GM21515 (cell line): ENCODE measurements at regions not wholly inside any gene's neighbourhood (a gene's known extent, or its start where the extent isn't known, plus 50 kb on each side); places are given as distances from the start of the nearest gene placed in this dataset.

Source experiments
- ATAC-seq: cut with Tn5 transposase; IDR thresholded peaks from one replicate; pipeline ENCODE4 v1.9.1; 2021; ENCODE audit not compliant: unreplicated experiment

DNA sequence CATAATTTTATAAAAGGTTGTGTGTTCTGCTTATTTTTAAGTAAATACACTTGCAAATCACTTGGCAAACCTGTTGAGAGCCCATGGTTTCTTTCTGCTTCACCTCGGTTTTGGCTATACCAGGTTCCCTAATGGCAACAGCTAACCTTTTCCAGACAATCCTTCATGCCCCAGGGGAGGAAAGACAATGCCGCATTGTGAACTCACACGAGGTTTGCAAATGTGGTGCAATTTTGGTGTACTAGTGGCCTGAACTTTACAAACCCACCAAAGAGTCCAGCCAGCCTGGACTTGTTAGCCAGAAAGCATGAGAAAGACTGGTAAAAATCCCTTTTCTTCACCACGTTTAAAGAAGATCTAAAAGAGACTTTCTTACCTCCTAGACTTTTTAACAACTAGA, 84.8 kb upstream of the SOX4 start:
- no peak for ATAC-seq

- ATAC-seq, result no peak
Observed at GRCh38 chr6:21511891-21512550, 81.5 kb upstream of the SOX4 start.

DNA sequence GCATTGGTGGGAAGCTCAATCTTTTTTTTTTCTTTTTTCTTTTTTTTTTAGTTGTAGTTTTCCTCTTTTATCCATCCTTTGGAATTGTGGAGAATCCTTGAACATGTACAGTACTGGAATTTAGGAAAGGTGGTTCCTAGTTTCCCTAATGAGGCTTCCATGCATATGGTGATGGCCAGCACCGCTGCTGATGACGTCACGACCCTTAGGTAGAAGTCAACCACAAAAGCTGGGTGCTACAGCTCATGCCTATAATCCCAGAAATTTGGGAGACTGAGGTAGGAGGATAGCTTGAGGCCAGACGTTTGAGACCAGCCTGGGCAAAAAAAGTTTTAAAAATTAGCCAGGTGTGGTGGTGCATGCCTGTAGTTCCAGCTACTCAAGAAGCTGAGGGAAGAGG, 79.3 kb upstream of the SOX4 start:
- no peak for ATAC-seq

DNA sequence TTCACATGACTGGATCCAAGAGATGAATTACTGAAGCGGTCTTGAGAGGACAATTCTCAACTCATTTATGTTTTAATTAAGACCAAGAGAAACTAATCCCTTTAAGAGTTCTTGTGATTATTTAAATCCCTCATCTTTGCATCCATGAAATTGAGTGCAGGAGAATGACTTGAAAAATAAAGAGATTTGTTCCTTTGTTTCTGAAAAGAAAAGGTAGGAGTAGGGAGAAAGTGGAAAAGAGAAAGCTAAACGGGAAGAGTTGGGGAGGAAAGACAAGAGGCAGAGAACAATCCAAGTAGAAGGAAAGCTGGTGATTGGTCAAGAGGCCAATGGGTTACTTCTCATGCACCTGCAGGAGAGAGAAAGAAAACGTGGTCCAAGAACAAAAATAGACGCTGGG, 75.2 kb upstream of the SOX4 start:
- no peak for ATAC-seq

DNA sequence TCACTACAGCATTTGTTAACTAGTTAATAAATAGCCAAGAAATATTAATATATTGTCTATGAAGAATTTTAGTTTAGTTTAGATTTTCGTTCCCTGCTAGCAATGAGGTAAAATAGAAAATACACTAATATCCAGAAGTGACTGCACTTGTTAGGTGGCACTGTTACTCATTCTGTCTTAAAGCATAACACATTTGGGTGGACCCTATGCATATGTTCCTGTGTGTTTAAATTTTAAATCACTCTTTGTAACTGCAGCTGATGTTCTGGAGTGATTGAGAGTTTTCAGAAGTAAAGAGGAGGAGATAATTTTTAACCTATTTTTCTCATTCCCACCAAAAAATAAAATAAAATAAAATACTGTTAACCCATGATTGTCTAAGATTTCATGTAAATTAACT, 73.9 kb upstream of the SOX4 start:
- no peak for ATAC-seq

DNA sequence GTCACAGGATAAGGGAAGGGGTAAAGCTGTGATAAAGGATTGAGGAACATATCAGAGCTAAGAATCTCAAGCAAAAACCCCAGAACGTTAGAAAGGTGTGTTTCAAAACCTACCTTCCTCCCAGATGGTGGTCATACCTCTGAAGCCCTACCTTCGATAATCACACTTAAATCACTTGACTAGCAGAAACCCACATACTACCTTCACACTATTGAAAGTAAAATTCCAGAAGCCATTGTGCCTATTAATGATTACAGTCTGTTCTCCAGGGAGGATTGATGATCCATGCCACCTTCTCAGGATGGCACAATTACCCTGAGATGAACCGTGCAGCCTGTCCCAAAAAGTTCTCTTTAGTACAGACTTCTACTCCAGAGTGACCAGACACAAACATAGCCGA, 72.3 kb upstream of the SOX4 start:
- no peak for ATAC-seq

DNA sequence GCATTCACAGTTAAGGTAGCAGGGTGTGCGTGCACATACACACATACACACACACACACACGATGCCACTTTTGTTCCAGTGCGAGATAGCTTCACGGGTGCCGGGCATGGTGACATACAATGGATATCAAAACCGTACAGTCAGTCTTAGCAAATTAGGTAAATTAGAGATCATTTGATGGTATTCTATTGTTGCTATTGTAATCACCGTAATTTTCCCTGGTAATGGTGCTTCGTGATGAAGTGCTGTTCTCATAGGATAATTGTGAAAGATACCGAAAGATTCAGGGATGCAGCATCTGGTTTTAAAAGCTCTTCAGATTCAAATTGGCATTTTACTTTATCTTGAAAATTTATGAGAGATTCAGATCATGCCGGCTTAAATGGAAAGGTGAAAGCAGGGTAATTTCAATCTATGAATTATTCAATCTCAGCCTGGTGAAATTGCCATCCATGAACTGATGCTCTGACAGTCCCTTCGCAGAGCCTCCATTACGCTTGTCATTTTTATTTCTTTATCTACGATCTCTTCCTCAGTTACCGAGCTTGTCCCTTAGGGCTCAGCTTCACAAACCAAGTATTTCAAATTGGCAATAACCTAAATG, 71.3 kb upstream of the SOX4 start:
- no peak for ATAC-seq

DNA sequence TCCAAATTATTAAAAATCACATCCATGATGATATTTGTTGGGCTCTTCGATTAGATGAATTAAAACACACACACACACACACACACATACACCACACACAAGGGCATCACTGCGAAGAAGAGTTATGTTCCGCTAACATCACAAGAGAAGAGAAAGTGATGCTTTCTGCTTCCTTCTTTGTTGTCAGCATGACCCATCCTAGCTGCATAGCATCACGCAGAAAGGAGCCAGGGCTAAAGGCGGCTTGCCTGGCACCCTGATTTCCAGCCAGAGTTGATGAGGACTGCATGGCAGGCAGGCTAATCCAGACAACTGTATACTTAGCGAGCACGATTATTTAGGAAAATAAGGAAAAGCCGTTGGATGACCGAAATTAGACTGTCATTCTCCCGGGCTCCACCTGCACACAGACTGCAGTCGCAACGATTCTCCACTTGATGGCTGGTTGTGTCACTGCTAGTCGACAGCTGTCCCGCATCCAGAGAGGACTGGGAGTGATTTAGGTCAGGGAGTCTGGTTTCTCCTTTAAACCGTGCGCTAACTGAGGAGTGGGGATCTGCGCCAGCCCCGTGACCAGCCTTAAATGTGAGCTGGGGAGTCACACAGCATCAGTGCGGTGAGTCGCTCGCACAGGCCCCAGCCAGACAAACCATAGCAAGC, 70.6 kb upstream of the SOX4 start:
- ATAC-seq, result no peak

GRCh38 chr6:21523652-21524051, 69.9 kb upstream of the SOX4 start:
- no peak for ATAC-seq

DNA sequence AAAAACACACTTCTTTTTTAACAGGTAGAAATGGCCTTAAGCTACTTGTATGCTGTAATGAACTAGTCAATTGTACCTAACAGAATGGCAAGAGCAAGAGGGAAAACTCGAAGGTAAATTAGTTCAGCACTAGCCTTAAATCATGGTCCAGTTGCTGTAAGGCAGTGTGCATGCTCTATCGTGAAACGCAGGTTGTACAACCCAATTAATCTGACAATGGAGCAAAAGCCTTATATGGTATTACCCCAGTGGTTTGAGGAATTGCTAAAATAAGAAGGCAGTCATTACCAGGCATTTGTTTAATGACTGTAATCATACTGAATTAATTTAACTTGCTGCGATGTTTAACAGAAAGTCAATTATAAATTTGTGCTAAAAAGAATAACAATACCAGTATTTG, 69.3 kb upstream of the SOX4 start:
- ATAC-seq, result no peak

DNA sequence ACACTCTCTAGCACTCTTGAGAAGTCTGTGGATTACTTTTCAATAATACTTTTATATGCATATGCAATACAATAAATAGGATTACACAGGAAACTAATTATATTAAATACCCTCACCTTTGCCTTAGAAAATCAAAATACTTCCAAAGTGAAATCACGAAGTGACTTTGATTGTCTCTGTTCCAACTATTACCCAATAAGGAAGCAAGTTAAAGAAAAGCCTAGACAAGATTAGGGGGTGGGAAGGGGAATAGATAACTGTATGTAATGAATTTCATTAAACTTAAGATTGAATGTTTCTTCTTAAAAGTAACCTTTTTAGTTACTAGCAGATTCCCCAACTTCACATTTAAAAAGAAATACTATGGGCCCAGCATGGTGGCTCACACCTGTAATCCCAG, 66.6 kb upstream of the SOX4 start:
- ATAC-seq, result no peak

GRCh38 chr6:21527731-21528130, 65.8 kb upstream of the SOX4 start:
- no peak for ATAC-seq

DNA sequence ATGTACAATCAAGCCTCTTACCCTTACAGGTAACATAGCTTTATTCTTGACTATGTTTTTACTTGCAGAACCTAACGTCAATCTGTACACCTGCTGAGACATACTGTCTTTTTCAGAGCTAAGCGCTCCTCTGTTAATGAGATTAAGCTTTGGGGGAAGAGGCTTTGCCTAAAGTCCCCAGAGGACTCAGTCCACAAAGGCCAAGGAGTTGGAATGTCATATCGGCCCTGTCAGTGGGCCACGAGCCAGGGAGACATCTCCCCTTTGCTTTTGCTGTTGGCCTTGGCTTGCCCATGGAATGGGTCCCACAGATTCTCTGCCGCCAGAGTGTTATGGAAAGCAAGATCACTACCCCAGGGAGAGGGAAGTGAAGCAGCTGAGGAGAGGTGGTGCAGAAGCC, 64.1 kb upstream of the SOX4 start:
- ATAC-seq, result no peak

DNA sequence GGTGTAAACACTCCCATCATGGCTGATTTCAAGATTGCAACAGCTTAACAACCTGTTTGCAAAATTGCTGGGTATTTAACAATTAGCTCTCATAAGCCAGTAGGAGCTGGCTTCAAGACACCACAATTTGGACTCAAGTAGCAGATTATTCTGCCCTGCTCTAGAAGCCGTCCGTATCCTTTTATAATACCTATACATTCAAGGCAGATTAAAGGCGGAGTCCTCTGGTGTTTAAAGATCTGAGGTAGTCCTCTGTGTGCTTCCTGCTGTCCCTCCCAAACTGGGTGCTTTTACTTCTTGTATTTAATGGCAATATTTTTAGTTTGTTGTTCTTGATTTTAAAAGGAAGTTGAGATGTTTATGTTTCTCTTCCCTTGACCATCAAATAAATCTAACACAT, 62.2 kb upstream of the SOX4 start:
- no peak for ATAC-seq

- no peak for ATAC-seq
Observed at GRCh38 chr6:21533678-21534077, 59.9 kb upstream of the SOX4 start.

- no peak for ATAC-seq
Observed at GRCh38 chr6:21536280-21536766, 57.2 kb upstream of the SOX4 start.

DNA sequence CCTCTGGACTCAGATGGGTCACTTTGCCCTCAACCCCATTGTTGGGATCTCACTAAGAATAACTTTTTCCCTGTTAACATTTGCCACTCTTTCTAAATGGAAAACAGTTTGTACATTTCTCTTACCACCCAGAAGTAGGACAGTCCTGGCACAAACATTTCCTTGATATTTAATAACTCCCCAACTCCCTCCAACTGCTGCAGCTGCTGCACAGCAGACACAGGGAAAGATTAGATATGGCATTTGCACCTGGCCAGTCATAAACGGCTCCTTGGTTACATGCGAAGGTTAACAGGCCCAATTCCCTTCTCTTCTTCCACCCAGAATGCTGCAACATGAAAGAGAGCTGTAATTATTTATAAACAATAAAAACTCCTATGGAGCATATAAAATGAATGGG, 55.9 kb upstream of the SOX4 start:
- no peak for ATAC-seq

DNA sequence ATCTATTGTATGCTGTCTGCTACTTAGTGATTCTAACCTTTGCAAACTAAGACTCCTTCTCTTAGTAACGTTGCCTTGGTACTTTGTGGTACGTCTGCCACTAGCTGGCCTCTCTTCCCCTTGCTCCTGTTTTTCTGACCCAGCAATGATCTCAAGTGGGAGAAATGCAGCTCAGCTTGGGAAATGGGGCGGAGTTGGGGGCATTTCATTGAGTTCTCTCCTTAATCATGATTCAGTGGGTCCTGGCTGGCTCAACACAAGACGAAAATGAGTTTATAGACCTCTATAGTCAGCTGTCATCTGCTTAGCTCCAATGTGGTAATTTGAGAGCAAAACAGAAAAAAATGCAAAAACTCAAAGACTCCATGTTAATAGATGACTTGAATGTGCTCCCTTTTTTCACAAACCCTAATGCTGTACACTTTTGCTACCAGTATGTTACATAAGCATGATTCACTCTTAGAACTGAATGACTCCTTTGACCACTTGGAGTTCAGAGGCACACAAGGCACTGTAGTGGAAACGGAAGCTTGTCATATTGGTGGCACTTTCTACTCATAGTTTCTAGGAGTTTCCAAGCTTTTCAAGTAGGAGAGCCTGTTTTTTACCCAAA, 55.3 kb upstream of the SOX4 start:
- ATAC-seq, result no peak

DNA sequence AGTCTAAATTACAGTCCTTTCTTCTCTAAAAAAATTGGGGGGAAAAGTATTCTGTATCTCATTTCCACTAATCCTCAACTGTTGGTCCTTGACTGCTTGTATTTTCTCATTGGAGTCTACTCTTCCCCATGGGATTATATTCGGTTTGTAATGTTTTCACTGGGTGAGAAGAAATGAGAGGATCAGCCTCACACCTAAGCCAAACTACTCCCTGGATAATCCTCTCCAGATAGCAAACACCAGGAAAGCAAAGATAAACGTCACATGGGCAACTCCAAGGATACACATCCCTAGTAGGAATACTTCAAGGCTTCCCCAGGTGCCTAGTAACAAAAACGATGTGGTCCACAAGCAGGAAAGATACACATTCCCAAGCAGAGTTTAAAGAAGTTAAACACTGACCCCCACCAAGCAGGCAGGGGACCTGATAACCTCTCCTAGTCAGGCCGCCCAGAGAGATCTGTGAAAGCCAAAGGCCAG, 53.9 kb upstream of the SOX4 start:
- ATAC-seq, result no peak
